ENCODE measurements at regions not wholly inside any gene's neighbourhood (a gene's known extent, or its start where the extent isn't known, plus 50 kb on each side); places are given as distances from the start of the nearest gene placed in this dataset.
A peak's percentile ranks its signal among the peaks of the same experiment; 100 is the strongest.

DNA sequence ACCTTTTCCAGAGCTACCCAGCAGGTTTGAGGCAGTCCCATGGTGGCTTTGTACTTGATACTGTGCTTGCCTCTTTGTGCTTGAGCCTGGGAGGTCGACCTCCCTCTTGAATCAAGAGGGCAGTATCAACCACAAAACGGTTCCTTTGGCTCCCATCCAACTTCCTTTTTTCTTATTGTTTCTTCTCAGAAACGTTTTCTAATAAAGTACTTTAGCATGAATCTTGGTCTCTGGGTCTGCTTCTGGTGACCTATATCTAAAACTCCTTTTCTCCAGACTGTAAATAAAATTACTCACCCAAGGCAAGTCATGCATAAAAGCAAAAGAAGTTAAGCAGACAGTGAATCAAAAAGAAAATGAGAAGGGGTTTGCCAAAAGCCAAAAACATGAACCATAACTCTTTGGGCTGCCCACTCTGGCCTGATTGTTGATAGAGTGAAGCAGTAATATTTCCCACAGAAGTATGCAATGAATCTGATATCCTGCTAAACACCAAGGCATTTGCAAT lies 112.2 kb upstream of the SLC4A7 start:
- Mint-ChIP-seq H3K4me3 (no peak overlapping the region), H3K4me1 (ENCODE audit: low read depth) (peaks cover 15% of the 10 kb centered on the region), H3K27ac (no peak overlapping the region), H3K27me3 (ENCODE audit: insufficient read depth) (no peaks in the 10 kb centered on the region), H3K36me3 (ENCODE audit: low read depth) (peaks cover 6% of the 10 kb centered on the region), H3K9me3 (peaks cover 6% of the 10 kb centered on the region)
- no peak for DNase-seq (ENCODE audit: low spot score)
- intact Hi-C loops (cut with micrococcal nuclease): no loop called here

DNA sequence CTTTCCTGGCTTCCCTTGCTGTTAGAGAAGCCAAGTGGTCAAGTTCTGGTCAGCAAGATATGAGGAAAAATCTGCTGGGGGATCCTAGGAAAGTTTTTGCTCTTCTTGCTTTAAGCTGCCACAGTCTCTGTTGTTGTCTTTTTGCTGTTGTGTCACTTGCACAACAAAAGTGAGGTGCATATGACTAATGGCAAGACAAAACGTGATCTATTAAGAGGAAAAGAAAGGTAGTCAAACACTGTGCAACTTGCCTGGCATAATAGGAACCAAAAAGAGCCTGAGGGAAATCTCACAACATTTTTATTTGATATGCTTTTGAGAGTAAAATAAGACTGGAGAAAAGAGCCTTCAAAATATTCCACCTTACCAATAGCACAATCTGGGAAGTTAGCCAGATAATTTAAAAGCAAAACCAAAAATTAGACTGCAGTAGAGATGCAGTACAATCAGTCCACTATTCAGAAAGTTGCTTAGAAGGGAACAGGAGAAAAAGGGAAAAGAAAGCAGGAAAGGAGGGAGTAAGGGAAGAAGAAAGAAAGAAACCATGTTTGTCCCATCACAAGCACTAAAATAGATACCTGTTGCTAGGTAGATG lies 110.0 kb upstream of the SLC4A7 start:
- DNase-seq (ENCODE audit: low spot score): no peak
- Mint-ChIP-seq H3K27ac (no peak overlapping the region), H3K9me3 (peaks cover 6% of the 10 kb centered on the region), H3K27me3 (ENCODE audit: insufficient read depth) (no peaks in the 10 kb centered on the region), H3K4me3 (no peak overlapping the region), H3K4me1 (ENCODE audit: low read depth) (peaks cover 35% of the 10 kb centered on the region), H3K36me3 (ENCODE audit: low read depth) (peaks cover 7% of the 10 kb centered on the region)
- intact Hi-C loops (cut with micrococcal nuclease): loop anchor here (5.0 kb wide), 1 partner anchor 458 kb away; no protein-coding TSS in a partner anchor

GRCh38 chr3:27593173-27593572 lies 109.0 kb upstream of the SLC4A7 start:
- Mint-ChIP-seq H3K27ac (no peak overlapping the region), H3K4me1 (ENCODE audit: low read depth) (peaks cover 35% of the 10 kb centered on the region), H3K36me3 (ENCODE audit: low read depth) (peaks cover 7% of the 10 kb centered on the region), H3K4me3 (no peak overlapping the region), H3K27me3 (ENCODE audit: insufficient read depth) (no peaks in the 10 kb centered on the region), H3K9me3 (peaks cover 6% of the 10 kb centered on the region)
- DNase-seq (ENCODE audit: low spot score): no peak
- intact Hi-C loops (cut with micrococcal nuclease): loop anchor here (2.0 to 5.0 kb wide), 2 partner anchors 224 to 459 kb away; partner anchors contain the start of gene NEK10

DNA sequence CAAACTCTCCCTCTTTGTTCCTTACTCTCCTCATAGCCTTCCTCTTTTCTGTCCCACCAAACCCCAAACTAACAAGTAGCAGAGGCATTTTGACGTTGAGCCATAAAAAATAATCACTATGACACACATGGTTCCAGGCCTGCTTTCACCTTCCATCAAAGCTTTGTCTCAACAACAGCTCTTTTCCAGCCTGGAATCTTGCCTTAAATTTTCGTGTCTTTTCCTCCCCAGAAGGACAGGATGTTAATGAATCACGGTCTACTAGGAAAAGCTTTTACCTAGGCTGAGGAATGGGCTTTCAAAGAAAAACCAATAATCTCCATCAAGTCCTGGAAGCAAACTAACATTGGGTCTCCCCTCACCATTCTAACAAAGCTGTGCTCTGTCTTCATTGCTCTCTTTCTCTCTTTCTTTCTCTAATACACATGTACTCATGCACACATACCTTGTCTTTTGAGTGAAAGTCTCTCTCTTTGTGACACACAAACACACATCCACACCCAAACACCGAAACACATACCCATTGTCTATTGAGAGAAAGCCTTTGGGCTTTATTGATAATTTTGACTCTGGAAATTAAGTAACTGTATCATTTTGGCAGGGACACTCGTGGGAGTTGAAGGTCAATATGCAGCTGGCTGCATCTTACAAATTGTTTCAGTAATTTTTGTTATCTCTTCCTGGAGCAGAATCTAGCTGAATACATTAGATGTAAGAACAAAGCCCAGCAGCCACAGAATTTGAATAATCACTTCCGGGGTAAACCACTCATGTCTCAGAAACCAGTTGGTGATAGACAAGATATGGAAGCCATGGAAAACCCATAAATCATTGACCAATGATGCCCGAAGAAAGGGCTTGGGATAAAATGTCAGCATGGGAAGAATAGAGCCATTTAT lies 107.4 kb upstream of the SLC4A7 start:
- peak overlapping the region; percentile 23 for H3K4me3 Mint-ChIP-seq
- H3K4me1 Mint-ChIP-seq (ENCODE audit: low read depth): peaks cover 34% of the 10 kb centered on the region
- intact Hi-C loops (cut with micrococcal nuclease): loop anchor here (2.0 to 5.0 kb wide), 2 partner anchors 223 to 461 kb away; partner anchors contain the start of gene NEK10
- H3K9me3 Mint-ChIP-seq: peaks cover 6% of the 10 kb centered on the region
- H3K27me3 Mint-ChIP-seq (ENCODE audit: insufficient read depth): no peaks in the 10 kb centered on the region
- DNase-seq (ENCODE audit: low spot score): peak; percentile 2
- H3K36me3 Mint-ChIP-seq (ENCODE audit: low read depth): peaks cover 7% of the 10 kb centered on the region
- H3K27ac Mint-ChIP-seq: peak overlapping the region; percentile 76

DNA sequence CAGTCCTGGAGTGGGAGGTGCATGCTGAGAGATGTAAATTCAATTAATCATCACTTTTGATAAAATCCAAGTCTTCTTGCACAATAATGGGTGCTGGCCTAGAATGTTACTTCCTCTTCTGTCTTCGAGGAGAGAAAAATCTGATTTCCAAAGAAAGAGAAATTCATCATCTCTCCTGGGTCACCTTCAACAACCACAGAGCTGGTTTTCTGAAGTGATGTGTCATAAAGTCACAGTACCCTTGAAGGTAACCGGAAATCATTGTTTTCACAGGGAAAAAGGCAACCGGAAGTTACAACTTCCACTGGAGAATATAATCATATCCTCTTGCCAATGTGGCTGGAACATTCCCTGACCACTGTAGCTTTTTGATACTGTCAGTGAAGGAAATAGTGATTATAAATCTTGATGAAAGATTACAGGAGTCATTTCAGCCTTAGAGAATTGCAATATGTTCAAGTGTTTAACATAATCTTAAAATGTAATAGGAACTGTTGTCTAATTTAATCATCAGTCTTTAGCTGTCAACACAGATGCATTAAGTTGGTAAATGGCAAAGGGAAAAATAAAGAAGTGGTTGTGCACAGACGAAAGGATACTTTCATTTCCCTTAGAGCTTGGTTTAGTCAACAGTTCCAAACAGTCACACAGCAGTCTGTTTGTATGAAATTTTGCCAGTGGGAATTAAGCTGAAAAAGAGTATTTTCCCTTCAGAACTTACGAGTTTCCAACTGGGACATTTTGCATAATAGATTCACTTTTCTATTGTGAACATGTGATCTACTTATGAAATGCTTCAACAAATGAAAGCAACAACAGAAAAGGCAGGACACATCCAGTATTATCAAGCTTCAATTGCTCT lies 106.5 kb upstream of the SLC4A7 start:
- peak overlapping the region; percentile 76 for H3K27ac Mint-ChIP-seq
- intact Hi-C loops (cut with micrococcal nuclease): loop anchor here (1.0 to 5.0 kb wide), 5 partner anchors 15 to 462 kb away; partner anchors contain the start of gene SLC4A7
- H3K36me3 Mint-ChIP-seq (ENCODE audit: low read depth): peaks cover 7% of the 10 kb centered on the region
- H3K27me3 Mint-ChIP-seq (ENCODE audit: insufficient read depth): no peaks in the 10 kb centered on the region
- DNase-seq (ENCODE audit: low spot score): no peak
- H3K4me1 Mint-ChIP-seq (ENCODE audit: low read depth): peaks cover 28% of the 10 kb centered on the region
- H3K9me3 Mint-ChIP-seq: peaks cover 6% of the 10 kb centered on the region
- H3K4me3 Mint-ChIP-seq: peak overlapping the region; percentile 31

GRCh38 chr3:27589795-27590194 lies 105.6 kb upstream of the SLC4A7 start:
- Mint-ChIP-seq H3K36me3 (ENCODE audit: low read depth) (peaks cover 7% of the 10 kb centered on the region), H3K27me3 (ENCODE audit: insufficient read depth) (no peaks in the 10 kb centered on the region), H3K4me3 (no peak overlapping the region), H3K4me1 (ENCODE audit: low read depth) (peaks cover 28% of the 10 kb centered on the region), H3K27ac (peak overlapping the region; percentile 36), H3K9me3 (peaks cover 6% of the 10 kb centered on the region)
- intact Hi-C loops (cut with micrococcal nuclease): loop anchor here (1.0 to 5.0 kb wide), 5 partner anchors 14 to 463 kb away; partner anchors contain the start of gene SLC4A7
- DNase-seq (ENCODE audit: low spot score): no peak

GRCh38 chr3:27585429-27585828 lies 101.2 kb upstream of the SLC4A7 start:
- Mint-ChIP-seq H3K27me3 (ENCODE audit: insufficient read depth) (no peaks in the 10 kb centered on the region), H3K36me3 (ENCODE audit: low read depth) (no peaks in the 10 kb centered on the region), H3K4me3 (no peak overlapping the region)

DNA sequence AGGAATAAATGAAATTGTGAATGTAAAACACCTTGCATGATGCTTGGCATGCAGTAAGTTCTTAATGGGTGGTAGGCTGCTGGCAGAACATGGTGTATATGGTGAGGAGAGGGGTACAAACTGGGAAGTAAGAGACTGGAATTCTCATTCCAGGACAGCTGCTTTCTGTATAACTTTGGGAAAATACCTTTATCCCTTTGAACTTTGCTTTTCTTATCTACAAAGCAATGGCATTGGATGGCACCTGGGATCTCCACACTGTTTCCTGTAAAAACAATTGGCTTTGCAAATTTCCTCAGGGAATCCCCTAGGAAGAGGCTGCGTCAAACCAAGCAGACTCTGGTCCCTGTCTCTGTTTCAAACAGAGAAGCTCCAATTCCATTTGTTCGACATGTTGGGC lies 100.7 kb upstream of the SLC4A7 start:
- DNase-seq (ENCODE audit: low spot score): no peak
- H3K27me3 Mint-ChIP-seq (ENCODE audit: insufficient read depth): no peaks in the 10 kb centered on the region
- intact Hi-C loops (cut with micrococcal nuclease): no loop called here
- no peak overlapping the region for H3K4me3 Mint-ChIP-seq
- H3K4me1 Mint-ChIP-seq (ENCODE audit: low read depth): peaks cover 4% of the 10 kb centered on the region
- H3K9me3 Mint-ChIP-seq: no peaks in the 10 kb centered on the region
- H3K36me3 Mint-ChIP-seq (ENCODE audit: low read depth): no peaks in the 10 kb centered on the region
- H3K27ac Mint-ChIP-seq: no peak overlapping the region

More at GRCh38 chr3:27585429-27585828, 101.2 kb upstream of the SLC4A7 start:
- DNase-seq (ENCODE audit: low spot score): no peak
- Mint-ChIP-seq H3K4me1 (ENCODE audit: low read depth) (peaks cover 10% of the 10 kb centered on the region), H3K27ac (no peak overlapping the region), H3K9me3 (no peaks in the 10 kb centered on the region)
- intact Hi-C loops (cut with micrococcal nuclease): no loop called here

DNA sequence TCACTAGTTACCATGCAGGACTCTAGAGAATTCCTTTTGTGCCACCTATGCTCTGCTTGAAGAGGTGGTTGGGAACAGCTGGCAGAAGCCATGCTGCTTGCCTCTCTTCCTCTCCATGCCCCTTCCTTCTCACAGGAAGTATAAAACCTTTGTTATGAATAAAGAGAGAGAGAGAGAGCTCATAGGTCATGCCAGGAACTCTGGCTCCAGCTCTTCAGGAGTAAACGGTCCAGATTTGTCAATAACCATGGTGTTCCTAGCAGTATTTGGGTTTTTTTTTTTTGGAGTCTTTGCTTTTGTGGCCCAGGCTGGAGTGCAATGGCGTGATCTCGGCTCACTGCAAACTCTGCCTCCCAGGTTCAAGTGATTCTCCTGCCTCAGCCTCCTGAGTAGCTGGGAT lies 97.7 kb upstream of the SLC4A7 start:
- DNase-seq (ENCODE audit: low spot score): no peak
- Mint-ChIP-seq H3K36me3 (ENCODE audit: low read depth) (no peaks in the 10 kb centered on the region), H3K27ac (no peak overlapping the region), H3K4me3 (no peak overlapping the region), H3K4me1 (ENCODE audit: low read depth) (peaks cover 7% of the 10 kb centered on the region), H3K27me3 (ENCODE audit: insufficient read depth) (no peaks in the 10 kb centered on the region), H3K9me3 (no peaks in the 10 kb centered on the region)
- intact Hi-C loops (cut with micrococcal nuclease): no loop called here

GRCh38 chr3:27578032-27578431 lies 93.8 kb upstream of the SLC4A7 start:
- intact Hi-C loops (cut with micrococcal nuclease): loop anchor here (5.0 kb wide), 1 partner anchor 46 kb away; no protein-coding TSS in a partner anchor
- Mint-ChIP-seq H3K9me3 (no peaks in the 10 kb centered on the region), H3K36me3 (ENCODE audit: low read depth) (no peaks in the 10 kb centered on the region), H3K4me3 (no peak overlapping the region), H3K27ac (no peak overlapping the region), H3K4me1 (ENCODE audit: low read depth) (peaks cover 21% of the 10 kb centered on the region), H3K27me3 (ENCODE audit: insufficient read depth) (no peaks in the 10 kb centered on the region)
- DNase-seq (ENCODE audit: low spot score): no peak

- H3K27me3 Mint-ChIP-seq (ENCODE audit: insufficient read depth): no peaks in the 10 kb centered on the region
- peaks cover 21% of the 10 kb centered on the region for H3K4me1 Mint-ChIP-seq (ENCODE audit: low read depth)
- H3K4me3 Mint-ChIP-seq: no peak overlapping the region
- no peak for DNase-seq (ENCODE audit: low spot score)
- H3K36me3 Mint-ChIP-seq (ENCODE audit: low read depth): no peaks in the 10 kb centered on the region
- no peak overlapping the region for H3K27ac Mint-ChIP-seq
- no peaks in the 10 kb centered on the region for H3K9me3 Mint-ChIP-seq
- intact Hi-C loops (cut with micrococcal nuclease): loop anchor here (5.0 kb wide), 1 partner anchor 45 kb away; no protein-coding TSS in a partner anchor
Observed at GRCh38 chr3:27577504-27577903, 93.3 kb upstream of the SLC4A7 start.

DNA sequence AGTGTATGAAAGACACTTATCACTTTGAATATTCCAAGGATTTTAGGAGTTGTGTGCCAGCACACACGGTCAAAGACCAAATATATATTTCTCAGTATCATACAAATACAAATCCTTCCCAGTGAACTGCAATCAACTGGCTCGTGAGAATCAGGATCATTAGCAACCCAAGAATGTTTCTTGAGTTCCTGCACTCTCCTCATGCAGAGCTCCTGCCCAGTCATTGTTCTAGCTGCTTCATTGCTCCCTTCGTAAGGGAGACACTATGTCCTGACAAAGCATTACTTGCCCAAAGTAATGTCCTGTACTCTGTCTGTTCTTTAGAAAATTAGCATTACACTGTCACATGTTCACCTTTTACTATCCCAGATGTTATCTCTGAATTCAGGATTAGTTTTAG lies 92.0 kb upstream of the SLC4A7 start:
- Mint-ChIP-seq H3K4me3 (no peak overlapping the region), H3K27me3 (ENCODE audit: insufficient read depth) (no peaks in the 10 kb centered on the region), H3K36me3 (ENCODE audit: low read depth) (no peaks in the 10 kb centered on the region), H3K4me1 (ENCODE audit: low read depth) (peaks cover 21% of the 10 kb centered on the region), H3K27ac (no peak overlapping the region), H3K9me3 (no peaks in the 10 kb centered on the region)
- no peak for DNase-seq (ENCODE audit: low spot score)
- intact Hi-C loops (cut with micrococcal nuclease): loop anchor here (5.0 kb wide), 1 partner anchor 44 kb away; no protein-coding TSS in a partner anchor
